ENCODE measurements at regions not wholly inside any gene's neighbourhood (a gene's known extent, or its start where the extent isn't known, plus 50 kb on each side); places are given as distances from the start of the nearest gene placed in this dataset.

GRCh38 chr4:30882995-30883675 lies 163.0 kb downstream of the PCDH7 start:
- Histone ChIP-seq H2BK15ac (ENCODE audit: low read length) (no peak overlapping the region), H4K20me1 (replicated peaks in 1 of 2; ENCODE audit: control insufficient read depth in 1 of 2, insufficient read depth in 2 of 2, low read length in 2 of 2) (no peaks in the 10 kb centered on the region), H3K36me3 (ENCODE audit: control insufficient read depth in 2 of 4, insufficient read depth in 4 of 4, low read length in 3 of 4) (no peaks in the 10 kb centered on the region), H2AFZ (ENCODE audit: low read length) (no peak overlapping the region), H3K9ac (replicated peaks in 1 of 4; ENCODE audit: extremely low read depth in 1 of 4, low read depth in 3 of 4, low read length in 3 of 4) (no peak overlapping the region), H3K4me1 (replicated peaks in 1 of 4; ENCODE audit: control insufficient read depth in 3 of 4, insufficient read depth in 4 of 4, low read length in 3 of 4) (no peaks in the 10 kb centered on the region), H3K27me3 (replicated peaks in 1 of 4; ENCODE audit: control insufficient read depth in 3 of 4, extremely low read depth in 1 of 4, insufficient read depth in 3 of 4, low read length in 3 of 4) (no peaks in the 10 kb centered on the region), H2BK120ac (replicated peaks; ENCODE audit: low read depth, low read length) (no peak overlapping the region), H4K5ac (ENCODE audit: insufficient read length, low read depth, low read length) (no peak overlapping the region), H3K14ac (ENCODE audit: insufficient read length) (no peak overlapping the region), H3K27ac (ENCODE audit: low read depth, low read length) (no peak overlapping the region), H2BK12ac (ENCODE audit: low read depth, low read length) (no peak overlapping the region), H3K9me3 (ENCODE audit: insufficient read depth in 2 of 2, low read depth in 1 of 2, low read length in 1 of 2) (no peaks in the 10 kb centered on the region), H3K79me1 (ENCODE audit: low read depth, low read length) (no peaks in the 10 kb centered on the region), H3K56ac (replicated peaks; ENCODE audit: insufficient read length, low read depth, low read length) (no peak overlapping the region), H3K4me3 (ENCODE audit: extremely low read depth in 1 of 4, insufficient read depth in 2 of 4, low read depth in 3 of 4, low read length in 4 of 4) (no peak overlapping the region), H4K8ac (ENCODE audit: extremely low read depth, insufficient read depth, low read length) (no peak overlapping the region), H3K23me2 (ENCODE audit: low read depth, low read length) (no peaks in the 10 kb centered on the region), H2AK5ac (ENCODE audit: low read depth, low read length) (no peak overlapping the region), H3K4me2 (ENCODE audit: insufficient read depth in 1 of 2, low read depth in 2 of 2, low read length in 2 of 2) (no peak overlapping the region), H4K91ac (replicated peaks; ENCODE audit: insufficient read length, low read length) (no peak overlapping the region), H2BK20ac (ENCODE audit: low read length) (no peak overlapping the region), H3K4ac (replicated peaks; ENCODE audit: insufficient read length, low read depth, low read length) (no peak overlapping the region), H3K79me2 (ENCODE audit: control insufficient read depth in 1 of 2, insufficient read depth in 2 of 2, low read length in 2 of 2) (no peaks in the 10 kb centered on the region), H3K23ac (ENCODE audit: insufficient read length) (no peak overlapping the region), H2BK5ac (ENCODE audit: low read depth, low read length) (no peak overlapping the region), H3K18ac (ENCODE audit: extremely low read depth, low read length) (no peak overlapping the region)
- 91% methylated on average over 7 of the region's 7 CpGs; no CpG with 5 or more reads in 1 of the 2 experiments for WGBS, 2 experiments (ENCODE audit: extremely low coverage in 1 of 2, insufficient coverage in 1 of 2, insufficient read length in 1 of 2, insufficient replicate concordance in 2 of 2, low coverage in 1 of 2, low lambda C conversion rate in 2 of 2, missing lambda C conversion rate in 1 of 2)
- no peak for FAIRE-seq
- CTCF ChIA-PET (ENCODE audit: partially characterized antibody), result interaction anchor here (0.5 kb wide), 1 partner anchor 156 kb away, joined by 3 read pairs; no protein-coding TSS in a partner anchor
- no peak for DNase-seq (ENCODE audit: low read depth in 1 of 2, low spot score in 2 of 2)
- POLR2A ChIA-PET (ENCODE audit: partially characterized antibody), result no interaction called here
- no peak for TF ChIP-seq SIRT6 (IDR thresholded peaks at IDR 0.05; ENCODE audit: low read length)
- no peak for TF ChIP-seq JUND (IDR thresholded peaks at IDR 0.05; ENCODE audit: low read length)
- no peak for TF ChIP-seq POLR2A (IDR thresholded peaks at IDR 0.05; ENCODE audit: control extremely low read depth in 1 of 2, low read depth in 2 of 2, low read length in 2 of 2)
- no peak for TF ChIP-seq RXRA (IDR thresholded peaks at IDR 0.05; ENCODE audit: insufficient read depth, low read depth, low read length)
- TF ChIP-seq CHD2 (IDR thresholded peaks at IDR 0.05; ENCODE audit: low read length), result no peak
- TF ChIP-seq KDM4A (IDR thresholded peaks at IDR 0.05; ENCODE audit: low read depth, low read length, severe bottlenecking), result no peak
- TF ChIP-seq RFX5 (IDR thresholded peaks at IDR 0.05; ENCODE audit: borderline replicate concordance, low read depth, low read length), result no peak
- no peak for TF ChIP-seq ATF3 (IDR thresholded peaks at IDR 0.05; ENCODE audit: insufficient read depth, low read depth, low read length)
- TF ChIP-seq BRCA1 (IDR thresholded peaks at IDR 0.05; ENCODE audit: low read depth, low read length), result no peak
- TF ChIP-seq EZH2 (IDR thresholded peaks at IDR 0.05; ENCODE audit: low read depth, low read length, severe bottlenecking), result no peak
- TF ChIP-seq MAFK (IDR thresholded peaks at IDR 0.05; ENCODE audit: low read depth, low read length), result no peak
- no peak for TF ChIP-seq TBP (IDR thresholded peaks at IDR 0.05; ENCODE audit: low read depth, low read length)
- TF ChIP-seq CTBP2 (IDR thresholded peaks at IDR 0.05; ENCODE audit: borderline replicate concordance, insufficient read depth, insufficient read length, low read length), result no peak
- no peak for TF ChIP-seq SP1 (IDR thresholded peaks at IDR 0.05; ENCODE audit: low read depth, low read length)
